Bronchial epithelial cell (primary cell): ENCODE measurements at regions not wholly inside any gene's neighbourhood (a gene's known extent, or its start where the extent isn't known, plus 50 kb on each side); places are given as distances from the start of the nearest gene placed in this dataset.

Experiments used
- DNase-seq: peaks from one replicate; pipeline ENCODE4 v3.0.0-alpha.2; 2010; ENCODE audit warnings: low read depth
- FAIRE-seq: peaks from 2 replicates; lab custom pipeline; 2011; peaks lifted over from hg19 to GRCh38; lab: Jason Lieb, UNC
- H3K27me3 ChIP-seq: 2 replicates; pipeline ENCODE4 v1.5.1; 2011; ENCODE audit warnings: low read length; ENCODE audit not compliant: control insufficient read depth, insufficient read depth
- H3K36me3 ChIP-seq: 2 replicates; pipeline ENCODE4 v1.5.1; 2011; ENCODE audit warnings: low read length; ENCODE audit not compliant: control insufficient read depth, insufficient read depth
- H3K4me3 ChIP-seq: 2 replicates; pipeline ENCODE4 v1.5.1; 2011; ENCODE audit warnings: mild to moderate bottlenecking, low read depth, low read length, control low read depth
- CTCF ChIP-seq: IDR thresholded peaks from 2 replicates; pipeline ENCODE4 v1.5.1; 2011; ENCODE audit warnings: mild to moderate bottlenecking, moderate library complexity, low read length, control low read depth, inconsistent platforms; ENCODE audit not compliant: insufficient read depth, severe bottlenecking

DNA sequence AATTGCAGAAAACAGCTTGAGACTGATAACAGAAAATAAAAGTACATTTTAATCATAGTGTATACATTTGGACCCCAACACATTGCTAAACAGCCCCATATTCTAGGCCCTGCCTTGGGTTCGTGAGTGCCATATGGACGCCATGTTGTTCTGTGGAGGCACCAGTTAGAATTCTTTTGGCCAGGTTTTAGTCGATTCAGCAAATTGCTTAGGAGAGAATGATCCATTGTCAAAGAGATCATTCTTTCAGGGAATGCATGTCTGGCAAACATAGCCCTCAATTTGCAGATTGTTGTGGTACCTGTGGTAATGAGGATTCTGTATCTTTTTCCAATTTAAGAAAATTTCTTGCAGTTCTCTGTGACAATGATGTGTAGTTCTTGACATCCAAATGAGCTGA is 183.6 kb upstream of the DDHD1 start:
- Histone ChIP-seq H3K4me3 (no peak overlapping the region), H3K36me3 (no peaks in the 10 kb centered on the region), H3K27me3 (no peaks in the 10 kb centered on the region)
- FAIRE-seq (no peak), DNase-seq (no peak)
- no peak for TF ChIP-seq CTCF

- H3K36me3 ChIP-seq, result no peaks in the 10 kb centered on the region
- no peaks in the 10 kb centered on the region for H3K27me3 ChIP-seq
- FAIRE-seq (no peak), DNase-seq (no peak)
- TF ChIP-seq CTCF, result no peak
- H3K4me3 ChIP-seq, result no peak overlapping the region
Measured at GRCh38 chr14:53333809-53334208, 180.7 kb upstream of the DDHD1 start.

GRCh38 chr14:53331921-53332320 is 178.8 kb upstream of the DDHD1 start:
- DNase-seq (no peak), FAIRE-seq (no peak)
- H3K36me3 ChIP-seq, result no peaks in the 10 kb centered on the region
- no peaks in the 10 kb centered on the region for H3K27me3 ChIP-seq
- no peak for TF ChIP-seq CTCF
- no peak overlapping the region for H3K4me3 ChIP-seq

GRCh38 chr14:53331247-53331646 is 178.1 kb upstream of the DDHD1 start:
- TF ChIP-seq CTCF, result no peak
- H3K27me3 ChIP-seq, result no peaks in the 10 kb centered on the region
- no peak overlapping the region for H3K4me3 ChIP-seq
- peak; percentile 95 for DNase-seq
- FAIRE-seq, result no peak
- H3K36me3 ChIP-seq, result no peaks in the 10 kb centered on the region

GRCh38 chr14:53330441-53330840 is 177.3 kb upstream of the DDHD1 start:
- TF ChIP-seq CTCF, result no peak
- Histone ChIP-seq H3K36me3 (no peaks in the 10 kb centered on the region), H3K27me3 (no peaks in the 10 kb centered on the region), H3K4me3 (no peak overlapping the region)
- FAIRE-seq, result no peak
- no peak for DNase-seq

GRCh38 chr14:53328841-53329240 is 175.7 kb upstream of the DDHD1 start:
- Histone ChIP-seq H3K36me3 (no peaks in the 10 kb centered on the region), H3K4me3 (no peak overlapping the region), H3K27me3 (no peaks in the 10 kb centered on the region)
- no peak for TF ChIP-seq CTCF
- no peak for DNase-seq
- no peak for FAIRE-seq
